ENCODE measurements at regions not wholly inside any gene's neighbourhood (a gene's known extent, or its start where the extent isn't known, plus 50 kb on each side); places are given as distances from the start of the nearest gene placed in this dataset.

GRCh38 chr22:49622241-49623105 lies 205.2 kb downstream of the BRD1 start:
- TF ChIP-seq MYC (IDR thresholded peaks at IDR 0.05; ENCODE audit: low read depth, low read length), result no peak
- TF ChIP-seq CTCF (IDR thresholded peaks at IDR 0.05; ENCODE audit: low read depth, low read length), result no peak
- TF ChIP-seq POLR2A (IDR thresholded peaks at IDR 0.05; ENCODE audit: extremely low read depth, insufficient read length), result no peak
- no peak for TF ChIP-seq MAX (IDR thresholded peaks at IDR 0.05; ENCODE audit: low read depth, low read length)
- no peak overlapping the region for H3K4me3 ChIP-seq (ENCODE audit: low read depth, low read length)
- DNase-seq (ENCODE audit: low read depth), result no peak

- no peak for DNase-seq (ENCODE audit: low read depth)
- H3K4me3 ChIP-seq (ENCODE audit: low read depth, low read length), result no peak overlapping the region
- TF ChIP-seq MYC (IDR thresholded peaks at IDR 0.05; ENCODE audit: low read depth, low read length) (no peak), MAX (IDR thresholded peaks at IDR 0.05; ENCODE audit: low read depth, low read length) (no peak), CTCF (IDR thresholded peaks at IDR 0.05; ENCODE audit: low read depth, low read length) (no peak), POLR2A (IDR thresholded peaks at IDR 0.05; ENCODE audit: extremely low read depth, insufficient read length) (no peak)
Measured at GRCh38 chr22:49621601-49622210, 206.0 kb downstream of the BRD1 start.

- no peak for DNase-seq (ENCODE audit: low read depth)
- no peak overlapping the region for H3K4me3 ChIP-seq (ENCODE audit: low read depth, low read length)
- TF ChIP-seq POLR2A (IDR thresholded peaks at IDR 0.05; ENCODE audit: extremely low read depth, insufficient read length) (no peak), MAX (IDR thresholded peaks at IDR 0.05; ENCODE audit: low read depth, low read length) (no peak), MYC (IDR thresholded peaks at IDR 0.05; ENCODE audit: low read depth, low read length) (no peak), CTCF (IDR thresholded peaks at IDR 0.05; ENCODE audit: low read depth, low read length) (no peak)
Measured at GRCh38 chr22:49620666-49621065, 207.0 kb downstream of the BRD1 start.

GRCh38 chr22:49620003-49620556 lies 207.6 kb downstream of the BRD1 start:
- H3K4me3 ChIP-seq (ENCODE audit: low read depth, low read length), result no peak overlapping the region
- TF ChIP-seq POLR2A (IDR thresholded peaks at IDR 0.05; ENCODE audit: extremely low read depth, insufficient read length) (no peak), MYC (IDR thresholded peaks at IDR 0.05; ENCODE audit: low read depth, low read length) (no peak), MAX (IDR thresholded peaks at IDR 0.05; ENCODE audit: low read depth, low read length) (no peak), CTCF (IDR thresholded peaks at IDR 0.05; ENCODE audit: low read depth, low read length) (no peak)
- DNase-seq (ENCODE audit: low read depth), result no peak

GRCh38 chr22:49619301-49619700 lies 208.4 kb downstream of the BRD1 start:
- TF ChIP-seq MYC (IDR thresholded peaks at IDR 0.05; ENCODE audit: low read depth, low read length) (no peak), MAX (IDR thresholded peaks at IDR 0.05; ENCODE audit: low read depth, low read length) (no peak), POLR2A (IDR thresholded peaks at IDR 0.05; ENCODE audit: extremely low read depth, insufficient read length) (no peak)
- no peak for DNase-seq (ENCODE audit: low read depth)
- H3K4me3 ChIP-seq (ENCODE audit: low read depth, low read length), result no peak overlapping the region

GRCh38 chr22:49618677-49618953 lies 209.1 kb downstream of the BRD1 start:
- no peak for DNase-seq (ENCODE audit: low read depth)
- TF ChIP-seq CTCF (IDR thresholded peaks at IDR 0.05; ENCODE audit: low read depth, low read length) (no peak), POLR2A (IDR thresholded peaks at IDR 0.05; ENCODE audit: extremely low read depth, insufficient read length) (no peak), MYC (IDR thresholded peaks at IDR 0.05; ENCODE audit: low read depth, low read length) (no peak), MAX (IDR thresholded peaks at IDR 0.05; ENCODE audit: low read depth, low read length) (no peak)
- H3K4me3 ChIP-seq (ENCODE audit: low read depth, low read length), result no peak overlapping the region

All from NB4 (cell line).